GM23338 (cell line): ENCODE measurements at regions not wholly inside any gene's neighbourhood (a gene's known extent, or its start where the extent isn't known, plus 50 kb on each side); places are given as distances from the start of the nearest gene placed in this dataset.

ENCODE experiments used
- ATAC-seq: fragments of 200-7000 bp; cut with Tn5 transposase; 3 replicates; pipeline ENCODE4 v1.9.1; 2020
- DNase-seq: peaks from one replicate; pipeline ENCODE4 v3.0.0-alpha.2; 2015; ENCODE audit warnings: low spot score
- H2AFZ ChIP-seq: fragments of 200-600 bp; sonication (generic); 2 replicates; pipeline ENCODE4 v1.8.0; 2016; ENCODE audit warnings: antibody characterized with exemption, mild to moderate bottlenecking, moderate library complexity
- H3F3A ChIP-seq: fragments of 200-600 bp; sonication (generic); replicated peaks from 2 replicates; pipeline ENCODE4 v1.8.0; 2017; ENCODE audit warnings: antibody characterized with exemption, mixed run types, low read depth
- H3K27ac ChIP-seq: fragments of 200-600 bp; sonication (generic); 2 replicates; pipeline ENCODE4 v1.6.1; 2016; ENCODE audit warnings: low read depth
- H3K27me3 ChIP-seq: fragments of 200-600 bp; sonication (generic); 2 replicates; pipeline ENCODE4 v1.8.0; 2016; ENCODE audit warnings: mild to moderate bottlenecking, mixed run types, moderate library complexity; ENCODE audit not compliant: insufficient read depth
- H3K36me3 ChIP-seq: fragments of 200-600 bp; sonication (generic); 2 replicates; pipeline ENCODE4 v1.8.0; 2016; ENCODE audit warnings: mild to moderate bottlenecking; ENCODE audit not compliant: insufficient read depth
- H3K4me1 ChIP-seq: fragments of 200-600 bp; sonication (generic); 2 replicates; pipeline ENCODE4 v1.8.0; 2016; ENCODE audit warnings: mild to moderate bottlenecking, moderate library complexity; ENCODE audit not compliant: insufficient read depth
- H3K4me2 ChIP-seq: fragments of 200-600 bp; sonication (generic); 2 replicates; pipeline ENCODE4 v1.7.1; 2017; ENCODE audit warnings: mixed run types
- H3K4me3 ChIP-seq: fragments of 200-600 bp; sonication (generic); 2 replicates; pipeline ENCODE4 v1.6.1; 2016; ENCODE audit warnings: mixed run types
- H3K79me2 ChIP-seq: fragments of 200-600 bp; sonication (generic); replicated peaks from 2 replicates; pipeline ENCODE4 v1.8.0; 2017; ENCODE audit warnings: mild to moderate bottlenecking; ENCODE audit not compliant: insufficient read depth
- H3K9me2 ChIP-seq: fragments of 200-600 bp; sonication (generic); 2 replicates; pipeline ENCODE4 v1.8.0; 2017; ENCODE audit not compliant: insufficient read depth
- H4K20me1 ChIP-seq: fragments of 200-600 bp; sonication (generic); replicated peaks from 2 replicates; pipeline ENCODE4 v1.8.0; 2017; ENCODE audit warnings: mild to moderate bottlenecking; ENCODE audit not compliant: insufficient read depth
- H3K27ac Mint-ChIP-seq: 2 replicates; pipeline ENCODE4 v1.8.0; 2020; ENCODE audit warnings: inconsistent platforms, mild to moderate bottlenecking, moderate library complexity, mixed read lengths
- H3K27me3 Mint-ChIP-seq: 3 replicates; pipeline ENCODE4 v1.8.0; 2022; ENCODE audit warnings: low read depth, mild to moderate bottlenecking, moderate library complexity, mixed read lengths, inconsistent platforms; ENCODE audit not compliant: insufficient read depth, poor library complexity
- H3K36me3 Mint-ChIP-seq: 3 replicates; pipeline ENCODE4 v1.8.0; 2021; ENCODE audit warnings: low read depth, mild to moderate bottlenecking, inconsistent platforms, moderate library complexity, mixed read lengths
- H3K4me1 Mint-ChIP-seq: 3 replicates; pipeline ENCODE4 v1.8.0; 2020; ENCODE audit warnings: mild to moderate bottlenecking, inconsistent platforms, mixed read lengths
- H3K4me3 Mint-ChIP-seq: 3 replicates; pipeline ENCODE4 v1.8.0; 2021; ENCODE audit warnings: moderate library complexity, mild to moderate bottlenecking, inconsistent platforms, mixed read lengths
- H3K9me3 Mint-ChIP-seq: 3 replicates; pipeline ENCODE4 v1.8.0; 2020; ENCODE audit warnings: moderate library complexity, mild to moderate bottlenecking, inconsistent platforms, mixed read lengths
- CREB1 ChIP-seq: fragments of 250-450 bp; sonication (Bioruptor Pico); IDR thresholded peaks from 2 replicates; pipeline ENCODE4 v1.5.0; 2020; ENCODE audit warnings: low read depth, mild to moderate bottlenecking, moderate library complexity
- CTCF ChIP-seq, 2 experiments: fragments of 200-600 bp in 1 of 2; sonication (generic) in 1 of 2; conservative IDR thresholded peaks; 2 replicates each; pipeline versions ENCODE4 v1.5.1 to v1.6.1; 2016 to 2017; ENCODE audit warnings: antibody characterized with exemption in 2 of 2, low read depth in 2 of 2, mild to moderate bottlenecking in 2 of 2, moderate library complexity in 1 of 2
- ETS1 ChIP-seq: IDR thresholded peaks from 2 replicates; pipeline ENCODE4 v1.6.1; 2016; ENCODE audit warnings: antibody characterized with exemption
- EZH2 ChIP-seq: fragments of 200-600 bp; sonication (generic); IDR thresholded peaks from one replicate; pipeline ENCODE4 v1.8.0; 2017; ENCODE audit warnings: antibody characterized with exemption, mild to moderate bottlenecking, low read depth; ENCODE audit not compliant: unreplicated experiment
- EZH2phosphoT487 ChIP-seq: fragments of 200-600 bp; sonication (generic); IDR thresholded peaks from one replicate; pipeline ENCODE4 v1.8.1; 2018; ENCODE audit warnings: antibody characterized with exemption; ENCODE audit not compliant: unreplicated experiment
- JUNB ChIP-seq: IDR thresholded peaks from one replicate; pipeline ENCODE4 v1.6.1; 2016; ENCODE audit warnings: antibody characterized with exemption; ENCODE audit not compliant: unreplicated experiment
- NANOG ChIP-seq: IDR thresholded peaks from 2 replicates; pipeline ENCODE4 v1.6.1; 2016; ENCODE audit warnings: antibody characterized with exemption, borderline replicate concordance
- REST ChIP-seq: IDR thresholded peaks from one replicate; pipeline ENCODE4 v1.6.1; 2018; ENCODE audit warnings: antibody characterized with exemption; ENCODE audit not compliant: unreplicated experiment
- STAT1 ChIP-seq: IDR thresholded peaks from one replicate; pipeline ENCODE4 v1.6.1; 2016; ENCODE audit warnings: antibody characterized with exemption; ENCODE audit not compliant: unreplicated experiment
- ZNF114 ChIP-seq: fragments of 250-450 bp; sonication (Bioruptor Pico); IDR thresholded peaks from 2 replicates; pipeline ENCODE4 v1.5.0; 2020; ENCODE audit warnings: mild to moderate bottlenecking, moderate library complexity
- ZNF331 ChIP-seq: fragments of 250-450 bp; sonication (Bioruptor Pico); IDR thresholded peaks from 2 replicates; pipeline ENCODE4 v1.5.0; 2020; ENCODE audit warnings: low read depth, mild to moderate bottlenecking, moderate library complexity

- no peak overlapping the region for H3K4me3 Mint-ChIP-seq
- Histone ChIP-seq H4K20me1 (no peaks in the 10 kb centered on the region), H3K4me3 (no peak overlapping the region), H3F3A (no peaks in the 10 kb centered on the region), H3K36me3 (no peaks in the 10 kb centered on the region), H3K4me1 (peaks cover 13% of the 10 kb centered on the region), H3K27me3 (no peaks in the 10 kb centered on the region), H3K4me2 (no peak overlapping the region), H2AFZ (no peak overlapping the region), H3K9me2 (no peaks in the 10 kb centered on the region), H3K79me2 (no peaks in the 10 kb centered on the region), H3K27ac (no peak overlapping the region)
- ATAC-seq (peak; percentile 30), DNase-seq (peak; percentile 72)
- peaks cover 28% of the 10 kb centered on the region for H3K4me1 Mint-ChIP-seq
- no peaks in the 10 kb centered on the region; the same call in 2 of the 3 replicates for H3K9me3 Mint-ChIP-seq
- no peak for TF ChIP-seq EZH2
- TF ChIP-seq EZH2phosphoT487, result no peak
- peak; percentile 84 for TF ChIP-seq REST
- TF ChIP-seq ETS1, result no peak
- TF ChIP-seq NANOG, result no peak
- no peak for TF ChIP-seq ZNF114 (CRISPR knock-in tag)
- TF ChIP-seq ZNF331 (CRISPR knock-in tag), result no peak
- TF ChIP-seq CTCF (conservative IDR thresholded peaks at IDR 0.05; ENCODE audit: low read depth in 2 of 2), result no peak
- no peaks in the 10 kb centered on the region for H3K36me3 Mint-ChIP-seq
- H3K27ac Mint-ChIP-seq, result no peak overlapping the region
- H3K27me3 Mint-ChIP-seq, result peaks cover 8% of the 10 kb centered on the region
Observed at GRCh38 chr12:131618303-131618658, 92.6 kb upstream of the SFSWAP start.

- Mint-ChIP-seq H3K4me3 (no peak overlapping the region), H3K27me3 (peaks cover 8% of the 10 kb centered on the region), H3K27ac (no peak overlapping the region), H3K4me1 (peaks cover 28% of the 10 kb centered on the region), H3K36me3 (no peaks in the 10 kb centered on the region), H3K9me3 (no peaks in the 10 kb centered on the region)
- H3K79me2 ChIP-seq, result no peaks in the 10 kb centered on the region
- no peaks in the 10 kb centered on the region for H3K27me3 ChIP-seq
- ATAC-seq (no peak), DNase-seq (no peak)
- peaks cover 13% of the 10 kb centered on the region for H3K4me1 ChIP-seq
- H2AFZ ChIP-seq, result no peak overlapping the region
- H3K36me3 ChIP-seq, result no peaks in the 10 kb centered on the region
- no peak overlapping the region for H3K27ac ChIP-seq
- no peaks in the 10 kb centered on the region for H3K9me2 ChIP-seq
- no peak overlapping the region for H3K4me2 ChIP-seq
- no peaks in the 10 kb centered on the region for H3F3A ChIP-seq
- H3K4me3 ChIP-seq, result no peak overlapping the region
- no peaks in the 10 kb centered on the region for H4K20me1 ChIP-seq
- TF ChIP-seq CREB1 (CRISPR knock-in tag) (no peak), STAT1 (no peak), ZNF331 (CRISPR knock-in tag) (no peak), ETS1 (no peak), EZH2 (no peak), JUNB (no peak)
Observed at GRCh38 chr12:131618701-131619100, 92.2 kb upstream of the SFSWAP start.
